Endothelial cell of umbilical vein (primary cell): ENCODE measurements at regions not wholly inside any gene's neighbourhood (a gene's known extent, or its start where the extent isn't known, plus 50 kb on each side); places are given as distances from the start of the nearest gene placed in this dataset.

Experiments used
- BruUV-seq: library from RNA; stranded (reverse); fragments of 400-500 nt; replicated peaks from 2 replicates; lab custom pipeline; 2021; lab: Mats Ljungman, UMichigan
- CTCF ChIA-PET: fragments of 300-600, 350-600 bp; sonication (Branson Sonifier 250); formaldehyde crosslinking; loops from one replicate; lab custom pipeline; 2021; ENCODE audit warnings: antibody characterized with exemption, inconsistent platforms; lab: Charles Lee
- POLR2A ChIA-PET: fragments of 300-600, 350-600 bp; sonication (Branson Sonifier 250); formaldehyde crosslinking; loops from one replicate; lab custom pipeline; 2021; ENCODE audit warnings: antibody characterized with exemption, inconsistent platforms; lab: Charles Lee
- DNase-seq: peaks from one replicate; pipeline ENCODE4 v3.0.0-alpha.2; 2011; ENCODE audit warnings: low read depth, low spot score
- FAIRE-seq: peaks from 2 replicates; lab custom pipeline; 2011; peaks lifted over from hg19 to GRCh38; lab: Jason Lieb, UNC
- H2AFZ ChIP-seq: 2 replicates; pipeline ENCODE4 v1.6.0; 2012; ENCODE audit warnings: low read depth, low read length, control low read depth, inconsistent platforms
- H3K27ac ChIP-seq: 2 replicates; pipeline ENCODE4 v1.5.1; 2011; ENCODE audit warnings: low read depth, mild to moderate bottlenecking, control low read depth, low read length, moderate library complexity; ENCODE audit not compliant: insufficient read depth
- H3K27me3 ChIP-seq, 2 experiments: 2 replicates each; pipeline versions ENCODE4 v1.6.0 to v1.6.1; 2011; ENCODE audit warnings: low read length in 2 of 2, mixed read lengths in 1 of 2; ENCODE audit not compliant: control insufficient read depth in 2 of 2, insufficient read depth in 2 of 2
- H3K36me3 ChIP-seq, 2 experiments: 2 replicates in 1 of 2; 3 replicates in 1 of 2; pipeline ENCODE4 v1.5.1; 2011; ENCODE audit warnings: low read length in 2 of 2, mild to moderate bottlenecking in 1 of 2, moderate library complexity in 1 of 2; ENCODE audit not compliant: control insufficient read depth in 2 of 2, insufficient read depth in 2 of 2; ENCODE audit errors: extremely low read depth in 1 of 2
- H3K4me1 ChIP-seq: 3 replicates; pipeline ENCODE4 v1.5.1; 2011; ENCODE audit warnings: mild to moderate bottlenecking, low read length; ENCODE audit not compliant: control insufficient read depth, insufficient read depth; ENCODE audit errors: extremely low read depth
- H3K4me2 ChIP-seq: 2 replicates; pipeline ENCODE4 v1.6.1; 2011; ENCODE audit warnings: low read length, control low read depth, mixed read lengths; ENCODE audit not compliant: insufficient read depth
- H3K4me3 ChIP-seq, 3 experiments: fragments of 200-600 bp in 1 of 3; sonication (generic), shearing (Covaris generic) in 1 of 3; replicated peaks in 1 of 3; 2 replicates each; pipeline ENCODE4 v1.5.1; 2011 to 2016; ENCODE audit warnings: control low read depth in 3 of 3, low read length in 3 of 3, mild to moderate bottlenecking in 2 of 3, inconsistent platforms in 1 of 3, low read depth in 1 of 3, moderate library complexity in 1 of 3; ENCODE audit not compliant: insufficient read depth in 1 of 3
- H3K79me2 ChIP-seq: 2 replicates; pipeline ENCODE4 v1.6.0; 2012; ENCODE audit warnings: low read length, inconsistent platforms; ENCODE audit not compliant: control insufficient read depth, insufficient read depth
- H3K9ac ChIP-seq: replicated peaks from 2 replicates; pipeline ENCODE3; 2011; ENCODE audit warnings: low read length, control low read depth; ENCODE audit not compliant: insufficient read depth; ENCODE audit errors: extremely low read depth
- H3K9me1 ChIP-seq: replicated peaks from 3 replicates; pipeline ENCODE4 v1.6.0; 2011; ENCODE audit warnings: mild to moderate bottlenecking, low read length; ENCODE audit not compliant: control insufficient read depth, insufficient read depth; ENCODE audit errors: extremely low read depth
- H3K9me3 ChIP-seq: replicated peaks from 2 replicates; pipeline ENCODE4 v1.5.1; 2012; ENCODE audit warnings: low read length, inconsistent platforms; ENCODE audit not compliant: control insufficient read depth, insufficient read depth
- H4K20me1 ChIP-seq: replicated peaks from 2 replicates; pipeline ENCODE3; 2011; ENCODE audit warnings: mild to moderate bottlenecking, low read length; ENCODE audit not compliant: control insufficient read depth, insufficient read depth; ENCODE audit errors: extremely low read depth
- CTCF ChIP-seq, 2 donors: IDR thresholded peaks; 1 replicate in 1 of 2; 2 replicates in 1 of 2; pipeline ENCODE4 v1.5.1; 2011; ENCODE audit warnings: low read length in 2 of 2, mild to moderate bottlenecking in 2 of 2, moderate library complexity in 2 of 2, control low read depth in 1 of 2, inconsistent platforms in 1 of 2, low read depth in 1 of 2; ENCODE audit not compliant: insufficient read depth in 1 of 2; ENCODE audit errors: extremely low read depth in 1 of 2
- EZH2 ChIP-seq: IDR thresholded peaks from 2 replicates; pipeline ENCODE4 v1.6.1; 2012; ENCODE audit warnings: borderline replicate concordance, low read depth, mild to moderate bottlenecking, moderate library complexity, low read length, inconsistent platforms; ENCODE audit not compliant: severe bottlenecking
- FOS ChIP-seq: IDR thresholded peaks from 2 replicates; pipeline ENCODE4 v1.6.1; 2011; ENCODE audit warnings: mild to moderate bottlenecking, low read length, moderate library complexity, borderline replicate concordance; ENCODE audit not compliant: insufficient read depth
- GATA2 ChIP-seq: IDR thresholded peaks from 2 replicates; pipeline ENCODE4 v1.7.0; 2011; ENCODE audit warnings: low read depth, mild to moderate bottlenecking, moderate library complexity, mixed read lengths, low read length; ENCODE audit not compliant: insufficient read length, insufficient read depth
- JUN ChIP-seq: IDR thresholded peaks from 2 replicates; pipeline ENCODE4 v1.6.1; 2011; ENCODE audit warnings: borderline replicate concordance, low read depth; ENCODE audit not compliant: insufficient read length, insufficient read depth
- MYC ChIP-seq: IDR thresholded peaks from one replicate; pipeline ENCODE4 v1.6.1; 2011; ENCODE audit warnings: mild to moderate bottlenecking, low read depth, low read length
- POLR2A ChIP-seq: IDR thresholded peaks from 2 replicates; pipeline ENCODE4 v1.6.1; 2012; ENCODE audit warnings: low read depth, mild to moderate bottlenecking, control low read depth, low read length
- POLR2AphosphoS5 ChIP-seq: IDR thresholded peaks from 2 replicates; pipeline ENCODE4 v1.6.1; 2012; ENCODE audit warnings: low read depth, mild to moderate bottlenecking, control low read depth, low read length, moderate library complexity; ENCODE audit not compliant: insufficient read depth
- dilution Hi-C: fragments of 300-500 bp; cut with MboI; formaldehyde crosslinking; loops from one replicate; pipeline ENCODE4 v1.15.0; 2019; ENCODE audit warnings: low sequenced_read_pairs; ENCODE audit not compliant: extremely low pct_ligation_motif_present
- intact Hi-C: fragments of 100-400 bp; cut with micrococcal nuclease; formaldehyde crosslinking; loops from one replicate; pipeline ENCODE4 v1.10.0; 2022
- TF ChIP-seq, protein P1 (sequence below): IDR thresholded peaks from 2 replicates; pipeline ENCODE4 v1.6.1; 2011; ENCODE audit not compliant: insufficient read depth, insufficient read length

DNA sequence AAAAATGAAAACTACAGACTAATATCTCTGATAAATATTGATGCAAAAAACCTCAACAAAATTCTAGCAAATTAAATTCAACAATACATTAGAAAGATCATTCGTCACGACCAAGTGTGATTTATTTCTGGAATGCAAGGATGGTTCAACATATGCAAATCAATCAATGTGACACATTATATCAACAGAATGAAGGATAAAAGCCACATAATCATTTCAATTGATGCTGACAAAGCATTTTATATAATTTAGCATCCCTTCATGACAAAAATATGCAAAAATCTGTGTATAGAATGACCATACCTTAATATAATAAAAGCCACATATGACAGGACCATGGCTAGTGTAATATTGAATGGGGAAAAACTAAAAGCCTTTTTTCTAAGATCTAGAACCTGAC, 457.2 kb upstream of the SPANXN1 start:
- ChIA-PET CTCF (no interaction called here), POLR2A (no interaction called here)
- Histone ChIP-seq H3K4me1 (no peaks in the 10 kb centered on the region), H3K79me2 (no peaks in the 10 kb centered on the region), H3K4me3 (no peak overlapping the region), H3K27ac (no peak overlapping the region), H3K4me2 (no peak overlapping the region), H2AFZ (no peak overlapping the region), H3K9ac (no peak overlapping the region), H3K36me3 (no peaks in the 10 kb centered on the region), H3K9me3 (no peaks in the 10 kb centered on the region), H3K9me1 (no peaks in the 10 kb centered on the region), H4K20me1 (no peaks in the 10 kb centered on the region), H3K27me3 (no peaks in the 10 kb centered on the region)
- FAIRE-seq: no peak
- TF ChIP-seq GATA2 (no peak), POLR2AphosphoS5 (no peak), FOS (no peak), POLR2A (no peak), JUN (no peak), MYC (no peak)
- TF ChIP-seq, protein P1, sequence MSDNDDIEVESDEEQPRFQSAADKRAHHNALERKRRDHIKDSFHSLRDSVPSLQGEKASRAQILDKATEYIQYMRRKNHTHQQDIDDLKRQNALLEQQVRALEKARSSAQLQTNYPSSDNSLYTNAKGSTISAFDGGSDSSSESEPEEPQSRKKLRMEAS: no peak
- intact Hi-C loops (no loop called here), dilution Hi-C loops (no loop called here)
- DNase-seq: no peak
- BruUV-seq: no TSS peak

DNA sequence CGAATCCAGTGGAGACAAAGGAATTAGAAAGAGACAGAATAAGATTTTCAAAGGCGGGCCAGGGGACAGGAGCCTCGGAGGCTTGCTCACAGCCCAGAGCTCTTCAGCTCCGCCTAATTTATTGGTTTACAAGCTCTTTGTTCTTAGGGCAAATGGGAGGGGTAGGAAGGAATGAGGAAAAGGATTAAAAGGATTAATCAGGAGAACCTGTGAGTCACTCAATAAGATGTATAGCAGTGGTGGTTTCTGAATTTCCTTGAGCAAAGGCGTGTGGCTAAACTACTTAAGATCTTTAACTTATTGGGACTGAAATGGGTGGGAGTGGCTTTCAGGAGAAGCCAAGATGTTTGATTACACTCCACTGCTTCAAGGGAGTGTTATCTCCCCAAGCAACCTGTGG, 456.0 kb upstream of the SPANXN1 start:
- no peaks in the 10 kb centered on the region for H3K79me2 ChIP-seq
- no peaks in the 10 kb centered on the region for H3K9me1 ChIP-seq
- no peaks in the 10 kb centered on the region for H3K9me3 ChIP-seq
- ChIA-PET POLR2A (no interaction called here), CTCF (no interaction called here)
- BruUV-seq: no TSS peak
- dilution Hi-C loops (no loop called here), intact Hi-C loops (no loop called here)
- H3K9ac ChIP-seq: no peak overlapping the region
- no peak for DNase-seq
- no peak for FAIRE-seq
- TF ChIP-seq EZH2 (no peak), GATA2 (no peak), POLR2AphosphoS5 (no peak), FOS (no peak), JUN (no peak), MYC (no peak), CTCF (IDR thresholded peaks at IDR 0.05; ENCODE audit: extremely low read depth in 1 of 2, insufficient read depth in 1 of 2, low read depth in 1 of 2, low read length in 2 of 2) (no peak), POLR2A (no peak)
- TF ChIP-seq, protein P1: no peak
- no peak overlapping the region for H2AFZ ChIP-seq
- no peaks in the 10 kb centered on the region for H3K4me1 ChIP-seq
- no peaks in the 10 kb centered on the region for H3K36me3 ChIP-seq
- H4K20me1 ChIP-seq: no peaks in the 10 kb centered on the region
- no peaks in the 10 kb centered on the region for H3K27me3 ChIP-seq
- H3K27ac ChIP-seq: no peak overlapping the region
- H3K4me3 ChIP-seq: no peak overlapping the region
- H3K4me2 ChIP-seq: no peak overlapping the region
